ENCODE measurements at regions not wholly inside any gene's neighbourhood (a gene's known extent, or its start where the extent isn't known, plus 50 kb on each side); places are given as distances from the start of the nearest gene placed in this dataset.

DNA sequence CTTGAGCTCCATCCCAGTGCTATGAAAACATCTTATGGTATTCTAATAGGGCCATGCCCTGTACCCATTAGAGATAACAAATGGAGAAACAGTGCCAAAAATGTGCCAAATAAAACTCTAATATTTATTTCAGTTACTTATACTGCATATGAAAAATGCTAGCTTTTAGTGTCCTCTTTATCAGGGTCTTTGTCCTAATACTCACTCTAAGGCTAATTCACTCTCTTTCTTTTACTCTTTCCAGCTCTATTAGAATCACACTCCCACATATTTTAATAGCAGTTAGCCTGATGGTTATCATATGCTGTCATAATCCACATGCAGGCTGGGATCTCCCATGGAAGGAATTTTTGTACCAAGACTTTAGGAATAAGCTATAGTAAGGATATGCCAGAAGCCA is 408.4 kb downstream of the ETV1 start:
- TF ChIP-seq, protein P1, sequence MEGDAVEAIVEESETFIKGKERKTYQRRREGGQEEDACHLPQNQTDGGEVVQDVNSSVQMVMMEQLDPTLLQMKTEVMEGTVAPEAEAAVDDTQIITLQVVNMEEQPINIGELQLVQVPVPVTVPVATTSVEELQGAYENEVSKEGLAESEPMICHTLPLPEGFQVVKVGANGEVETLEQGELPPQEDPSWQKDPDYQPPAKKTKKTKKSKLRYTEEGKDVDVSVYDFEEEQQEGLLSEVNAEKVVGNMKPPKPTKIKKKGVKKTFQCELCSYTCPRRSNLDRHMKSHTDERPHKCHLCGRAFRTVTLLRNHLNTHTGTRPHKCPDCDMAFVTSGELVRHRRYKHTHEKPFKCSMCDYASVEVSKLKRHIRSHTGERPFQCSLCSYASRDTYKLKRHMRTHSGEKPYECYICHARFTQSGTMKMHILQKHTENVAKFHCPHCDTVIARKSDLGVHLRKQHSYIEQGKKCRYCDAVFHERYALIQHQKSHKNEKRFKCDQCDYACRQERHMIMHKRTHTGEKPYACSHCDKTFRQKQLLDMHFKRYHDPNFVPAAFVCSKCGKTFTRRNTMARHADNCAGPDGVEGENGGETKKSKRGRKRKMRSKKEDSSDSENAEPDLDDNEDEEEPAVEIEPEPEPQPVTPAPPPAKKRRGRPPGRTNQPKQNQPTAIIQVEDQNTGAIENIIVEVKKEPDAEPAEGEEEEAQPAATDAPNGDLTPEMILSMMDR (IDR thresholded peaks at IDR 0.05) = no peak
- TF ChIP-seq POLR2A (IDR thresholded peaks at IDR 0.05) = no peak
